K562 (cell line): ENCODE measurements at regions not wholly inside any gene's neighbourhood (a gene's known extent, or its start where the extent isn't known, plus 50 kb on each side); places are given as distances from the start of the nearest gene placed in this dataset.

Experiments used
- ATAC-seq: fragments of 200-7000 bp; cut with Tn5 transposase; 3 replicates; pipeline ENCODE4 v1.9.1; 2020; ENCODE audit warnings: moderate library complexity
- BruUV-seq: library from RNA; stranded (reverse); fragments of 400-500 nt; replicated peaks from 2 replicates; lab custom pipeline; 2021; lab: Mats Ljungman, UMichigan
- CTCF ChIA-PET: fragments of 300-600 bp; formaldehyde crosslinking; extraction: SDS; loops from one replicate; lab custom pipeline; 2021; ENCODE audit warnings: low intra/inter-chr PET ratio; lab: Yijun Ruan, JAX
- POLR2A ChIA-PET: fragments of 300-600, 350-650 bp; sonication (Branson Sonifier 250); formaldehyde crosslinking; extraction: SDS; loops from one replicate; lab custom pipeline; 2021; ENCODE audit warnings: antibody characterized with exemption, inconsistent platforms; lab: Yijun Ruan, JAX
- DNase-seq, 4 experiments: peaks; one replicate each; pipeline versions ENCODE4 v3.0.0 to v3.0.0-alpha.2; 2011 to 2018; ENCODE audit warnings: low spot score in 3 of 4, mixed read lengths in 3 of 4; ENCODE audit errors: extremely low read depth in 1 of 4
- FAIRE-seq: peaks from 2 replicates; lab custom pipeline; 2011; peaks lifted over from hg19 to GRCh38; lab: Jason Lieb, UNC
- H2AFZ ChIP-seq: 2 replicates; pipeline ENCODE4 v1.6.0; 2011; ENCODE audit warnings: low read depth, low read length, control low read depth, inconsistent platforms
- H3K27ac ChIP-seq: fragments of 200-600 bp; 3 replicates; pipeline ENCODE4 v1.8.0; 2011; ENCODE audit warnings: low read depth, mild to moderate bottlenecking, control low read depth, inconsistent platforms, low read length, moderate library complexity, mixed read lengths; ENCODE audit errors: extremely low read depth
- H3K27me3 ChIP-seq, 2 experiments: fragments of 300-600 bp in 1 of 2; 2 replicates in 1 of 2; 3 replicates in 1 of 2; pipeline versions ENCODE4 v1.6.0 to v1.8.0; 2011; ENCODE audit warnings: inconsistent platforms in 2 of 2, low read length in 2 of 2, mild to moderate bottlenecking in 1 of 2, mixed read lengths in 1 of 2, moderate library complexity in 1 of 2; ENCODE audit not compliant: control insufficient read depth in 2 of 2, insufficient read depth in 2 of 2
- H3K36me3 ChIP-seq: fragments of 300-600 bp; 3 replicates; pipeline ENCODE4 v1.8.0; 2011; ENCODE audit warnings: mild to moderate bottlenecking, low read length, inconsistent platforms; ENCODE audit not compliant: control insufficient read depth, insufficient read depth
- H3K4me1 ChIP-seq, 2 experiments: fragments of 200-600 bp in 1 of 2; replicated peaks in 1 of 2; 2 replicates in 1 of 2; 3 replicates in 1 of 2; pipeline versions ENCODE4 v1.5.1 to v1.8.0; 2011; ENCODE audit warnings: inconsistent platforms in 2 of 2, low read length in 2 of 2, mild to moderate bottlenecking in 1 of 2, mixed read lengths in 1 of 2, moderate library complexity in 1 of 2; ENCODE audit not compliant: control insufficient read depth in 2 of 2, insufficient read depth in 2 of 2
- H3K4me2 ChIP-seq: 2 replicates; pipeline ENCODE4 v1.6.1; 2011; ENCODE audit warnings: low read length, control low read depth, inconsistent platforms, mixed read lengths; ENCODE audit not compliant: insufficient read depth
- H3K4me3 ChIP-seq: fragments of 200-600 bp; sonication (generic), shearing (Covaris generic); 2 replicates; pipeline ENCODE4 v1.5.1; 2016; ENCODE audit warnings: control low read depth, inconsistent platforms
- H3K79me2 ChIP-seq: fragments of 200-600 bp; 3 replicates; pipeline ENCODE4 v1.8.0; 2011; ENCODE audit warnings: low read length, inconsistent platforms; ENCODE audit not compliant: control insufficient read depth, insufficient read depth
- H3K9ac ChIP-seq, 2 experiments: 2 replicates each; pipeline versions ENCODE4 v1.6.0 to v1.6.1; 2011; ENCODE audit warnings: low read depth in 2 of 2, low read length in 2 of 2, control low read depth in 1 of 2, inconsistent platforms in 1 of 2, mild to moderate bottlenecking in 1 of 2, mixed read lengths in 1 of 2; ENCODE audit not compliant: insufficient read depth in 1 of 2
- H3K9me1 ChIP-seq: one replicate; pipeline ENCODE4 v1.6.0; 2011; ENCODE audit warnings: inconsistent platforms, mild to moderate bottlenecking, low read length, moderate library complexity; ENCODE audit not compliant: control insufficient read depth, insufficient read depth
- H3K9me3 ChIP-seq: replicated peaks from 2 replicates; pipeline ENCODE4 v1.5.1; 2011; ENCODE audit warnings: low read depth, low read length, inconsistent platforms; ENCODE audit not compliant: control insufficient read depth, insufficient read depth
- H4K20me1 ChIP-seq: replicated peaks from 2 replicates; pipeline ENCODE4 v1.6.1; 2011; ENCODE audit warnings: low read length, inconsistent platforms, mixed read lengths; ENCODE audit not compliant: control insufficient read depth, insufficient read depth
- BCLAF1 ChIP-seq, 2 experiments: fragments of 450-650 bp in 1 of 2; IDR thresholded peaks; 2 replicates each; pipeline ENCODE4 v1.6.1; 2011 to 2017; ENCODE audit warnings: low read depth in 2 of 2, antibody characterized with exemption in 1 of 2, borderline replicate concordance in 1 of 2, low read length in 1 of 2, mild to moderate bottlenecking in 1 of 2, mixed read lengths in 1 of 2; ENCODE audit not compliant: control insufficient read depth in 1 of 2
- ETV6 ChIP-seq, 3 experiments: fragments of 150-350 bp in 1 of 3; sonication (generic) in 1 of 3; formaldehyde crosslinking in 1 of 3; IDR thresholded peaks; 2 replicates each; pipeline versions ENCODE4 v1.6.1 to v1.8.0; 2014 to 2022; ENCODE audit warnings: borderline replicate concordance in 2 of 3, low read depth in 2 of 3, antibody characterized with exemption in 1 of 3, low read length in 1 of 3, mild to moderate bottlenecking in 1 of 3, missing genetic modification reagents in 1 of 3
- GMEB1 ChIP-seq: fragments of 250-450 bp; sonication (Bioruptor Pico); IDR thresholded peaks from 2 replicates; pipeline ENCODE4 v1.4.0; 2020; ENCODE audit warnings: mild to moderate bottlenecking
- HDAC3 ChIP-seq: fragments of 450-650 bp; IDR thresholded peaks from 2 replicates; pipeline ENCODE4 v1.6.1; 2018; ENCODE audit warnings: borderline replicate concordance, mild to moderate bottlenecking, moderate library complexity; ENCODE audit not compliant: partially characterized antibody
- KAT8 ChIP-seq: fragments of 450-650 bp; IDR thresholded peaks from 2 replicates; pipeline ENCODE4 v1.6.1; 2016; ENCODE audit warnings: low read depth, mild to moderate bottlenecking
- MLLT1 ChIP-seq, 2 experiments: fragments of 450-650 bp; IDR thresholded peaks; 2 replicates each; pipeline ENCODE4 v1.6.1; 2016
- POLR2AphosphoS2 ChIP-seq: IDR thresholded peaks from 2 replicates; pipeline ENCODE4 v1.6.1; 2012; ENCODE audit warnings: low read length, improper control_type of control experiment
- PPARD ChIP-seq: fragments of 250-450 bp; sonication (Bioruptor Pico); IDR thresholded peaks from 2 replicates; pipeline ENCODE4 v1.8.0; 2022; ENCODE audit warnings: inconsistent platforms, mild to moderate bottlenecking, moderate library complexity
- RBM14 ChIP-seq: fragments of 200-400 bp; formaldehyde crosslinking; IDR thresholded peaks from 2 replicates; pipeline ENCODE4 v1.6.1; 2018; ENCODE audit warnings: low read depth, mild to moderate bottlenecking, low read length, moderate library complexity, borderline replicate concordance; ENCODE audit not compliant: insufficient read depth
- RBM25 ChIP-seq: fragments of 200-400 bp; formaldehyde crosslinking; IDR thresholded peaks from 2 replicates; pipeline ENCODE4 v1.6.1; 2018; ENCODE audit warnings: low read length, low read depth, moderate library complexity; ENCODE audit not compliant: severe bottlenecking
- SMAD2 ChIP-seq: fragments of 150-350 bp; IDR thresholded peaks from 2 replicates; pipeline ENCODE4 v1.6.1; 2014; ENCODE audit warnings: low read depth, mild to moderate bottlenecking, low read length
- SMARCA5 ChIP-seq: fragments of 450-650 bp; IDR thresholded peaks from 2 replicates; pipeline ENCODE4 v1.6.1; 2016
- ZC3H4 ChIP-seq: sonication (generic); formaldehyde crosslinking; IDR thresholded peaks from 2 replicates; pipeline ENCODE4 v1.9.0; 2021; ENCODE audit warnings: missing genetic modification reagents, borderline replicate concordance
- ZNF79 ChIP-seq: fragments of 250-450 bp; sonication (Bioruptor Pico); IDR thresholded peaks from 2 replicates; pipeline ENCODE4 v1.4.0; 2020; ENCODE audit warnings: low read depth, mild to moderate bottlenecking, moderate library complexity
- WGBS: fragments of 100-300 bp; shearing (Covaris generic); methylation state at CpG from one replicate; pipeline ENCODE4 v1.1.6; 2016; ENCODE audit warnings: low coverage, mixed read lengths; ENCODE audit not compliant: insufficient coverage; ENCODE audit errors: missing lambda C conversion rate; 5-methylcytosine and 5-hydroxymethylcytosine counted together
- in situ Hi-C: fragments of 300-500 bp; cut with MboI; formaldehyde crosslinking; loops from 4 replicates; pipeline ENCODE4 v1.15.0; 2018; ENCODE audit warnings: inconsistent platforms, mixed read lengths
- intact Hi-C: fragments of 100-400 bp; cut with micrococcal nuclease; formaldehyde crosslinking; loops from 2 replicates; pipeline ENCODE4 v1.14.2; 2022

GRCh38 chr4:153060196-153060595, 124.1 kb downstream of the FHDC1 start:
- Histone ChIP-seq H3K9me1 (no peaks in the 10 kb centered on the region), H3K9me3 (no peaks in the 10 kb centered on the region), H3K4me2 (no peak overlapping the region), H2AFZ (no peak overlapping the region), H3K9ac (no peak overlapping the region), H3K4me3 (no peak overlapping the region), H3K36me3 (no peaks in the 10 kb centered on the region), H3K27ac (no peak overlapping the region), H3K4me1 (peaks cover 0 to 5% of the 10 kb centered on the region in 2 experiments; a peak in 1 of 5 replicates), H3K79me2 (no peaks in the 10 kb centered on the region), H4K20me1 (no peaks in the 10 kb centered on the region), H3K27me3 (peaks cover 2 to 14% of the 10 kb centered on the region in 2 experiments; a peak in 2 of 5 replicates)
- no TSS peak for BruUV-seq
- intact Hi-C loops: no loop called here
- no peak for FAIRE-seq
- DNase-seq: no peak
- ATAC-seq: no peak
- in situ Hi-C loops: no loop called here
- WGBS: 7% methylated on average over 6 of the region's 6 CpGs
- POLR2A ChIA-PET: interaction anchor here (0.7 kb wide), 1 partner anchor 912 kb away, joined by 4 read pairs; no protein-coding TSS in a partner anchor
- CTCF ChIA-PET: no interaction called here
- TF ChIP-seq ZNF79 (no peak), RBM14 (no peak), HDAC3 (no peak), PPARD (no peak), ETV6 (IDR thresholded peaks at IDR 0.05; ENCODE audit: borderline replicate concordance in 1 of 2, low read depth in 2 of 2, low read length in 1 of 2) (no peak), ETV6 (CRISPR knock-in tag; IDR thresholded peaks at IDR 0.05; ENCODE audit: borderline replicate concordance) (no peak), BCLAF1 (IDR thresholded peaks at IDR 0.05; ENCODE audit: borderline replicate concordance in 1 of 2, control insufficient read depth in 1 of 2, low read depth in 2 of 2, low read length in 1 of 2) (no peak), SMARCA5 (no peak), GMEB1 (CRISPR knock-in tag) (no peak), RBM25 (no peak), POLR2AphosphoS2 (no peak), ZC3H4 (no peak), KAT8 (no peak), SMAD2 (no peak), MLLT1 (IDR thresholded peaks at IDR 0.05) (no peak)
